Upper lobe of left lung (tissue), 6 donors: ENCODE measurements at regions not wholly inside any gene's neighbourhood (a gene's known extent, or its start where the extent isn't known, plus 50 kb on each side); places are given as distances from the start of the nearest gene placed in this dataset.

Source experiments
- ATAC-seq, 2 donors: fragments of 200-7000 bp; cut with Tn5 transposase; one replicate each; pipeline ENCODE4 v1.9.1; 2022; ENCODE audit warnings: mild to moderate bottlenecking in 2 of 2, moderate library complexity in 2 of 2; ENCODE audit not compliant: low FRiP score in 2 of 2
- DNase-seq, 2 donors: peaks; one replicate each; pipeline ENCODE4 v3.0.0-alpha.2; 2019 to 2020
- H3K27ac ChIP-seq, 4 donors: fragments of 200-600 bp; sonication (generic); one replicate each; pipeline ENCODE4 v1.5.1; 2016 to 2019
- H3K27me3 ChIP-seq, 4 donors: fragments of 200-600 bp; sonication (generic); one replicate each; pipeline ENCODE4 v1.5.1; 2017 to 2019
- H3K36me3 ChIP-seq, 4 donors: fragments of 200-600 bp; sonication (generic); one replicate each; pipeline ENCODE4 v1.5.1; 2016 to 2019
- H3K4me1 ChIP-seq, 4 donors: fragments of 200-600 bp; sonication (generic); one replicate each; pipeline ENCODE4 v1.5.1; 2018 to 2019
- H3K4me3 ChIP-seq, 4 donors: fragments of 200-600 bp; sonication (generic); one replicate each; pipeline ENCODE4 v1.5.1; 2017 to 2019; ENCODE audit warnings: mild to moderate bottlenecking in 2 of 4, moderate library complexity in 1 of 4
- H3K9me3 ChIP-seq, 4 donors: fragments of 200-600 bp; sonication (generic); one replicate each; pipeline ENCODE4 v1.5.1; 2018 to 2019
- EP300 ChIP-seq, 4 donors: sonication (generic); formaldehyde crosslinking; IDR thresholded peaks; one replicate each; pipeline ENCODE4 v1.5.1; 2017; ENCODE audit warnings: antibody characterized with exemption in 4 of 4, control low read depth in 2 of 4
- POLR2A ChIP-seq, 4 donors: fragments of 450-650 bp; IDR thresholded peaks; one replicate each; pipeline ENCODE4 v1.5.1; 2016 to 2017; ENCODE audit warnings: antibody characterized with exemption in 4 of 4, mild to moderate bottlenecking in 2 of 4
- POLR2AphosphoS5 ChIP-seq, 2 donors: sonication (generic); formaldehyde crosslinking; IDR thresholded peaks; one replicate each; pipeline ENCODE4 v1.5.1; 2017; ENCODE audit warnings: antibody characterized with exemption in 2 of 2
- WGBS, 2 donors: methylation state at CpG; one replicate each; pipeline ENCODE4 v1.1.5; 2017 to 2018; 5-methylcytosine and 5-hydroxymethylcytosine counted together
- TF ChIP-seq, protein P1 (sequence below), 6 experiments: fragments of 450-650 bp in 4 of 6; fragments of 200-600 bp in 2 of 6; sonication (generic) in 2 of 6; IDR thresholded peaks; one replicate each; pipeline ENCODE4 v1.5.1; 2016 to 2019; ENCODE audit warnings: antibody characterized with exemption in 6 of 6
- donor health status: DM: no; HTN: no; CAD: no; lungs with moderate emphysema.
- donor health status: DM: no; HTN: yes; CAD: no; lungs with severe emphysema.

DNA sequence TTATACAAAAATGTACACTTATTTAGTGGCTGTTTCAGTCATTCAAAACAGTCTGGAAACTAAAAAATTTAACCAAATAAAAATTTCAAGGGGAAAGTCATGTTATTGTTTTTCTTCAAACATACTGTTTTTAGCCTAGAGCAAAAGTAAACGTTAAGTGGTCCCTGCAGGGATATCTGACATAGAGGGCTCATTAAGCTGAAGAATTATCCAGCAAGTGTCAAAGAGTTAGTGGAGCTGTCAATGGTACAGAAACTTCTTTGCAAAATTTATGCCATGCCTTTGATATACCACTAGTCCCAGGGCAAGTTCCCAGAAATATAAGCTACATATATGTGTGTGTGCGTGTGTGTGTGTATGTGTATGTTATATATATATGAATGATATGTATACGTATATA is 894.2 kb downstream of the KCNJ2 start:
- Histone ChIP-seq H3K36me3 (no peaks in the 10 kb centered on the region), H3K27ac (no peak overlapping the region), H3K4me3 (no peak overlapping the region), H3K27me3 (no peaks in the 10 kb centered on the region), H3K9me3 (no peaks in the 10 kb centered on the region), H3K4me1 (no peaks in the 10 kb centered on the region)
- no peak for ATAC-seq
- DNase-seq, result no peak
- TF ChIP-seq POLR2A (IDR thresholded peaks at IDR 0.05) (no peak), EP300 (IDR thresholded peaks at IDR 0.05) (no peak), POLR2AphosphoS5 (IDR thresholded peaks at IDR 0.05) (no peak)
- TF ChIP-seq, protein P1, sequence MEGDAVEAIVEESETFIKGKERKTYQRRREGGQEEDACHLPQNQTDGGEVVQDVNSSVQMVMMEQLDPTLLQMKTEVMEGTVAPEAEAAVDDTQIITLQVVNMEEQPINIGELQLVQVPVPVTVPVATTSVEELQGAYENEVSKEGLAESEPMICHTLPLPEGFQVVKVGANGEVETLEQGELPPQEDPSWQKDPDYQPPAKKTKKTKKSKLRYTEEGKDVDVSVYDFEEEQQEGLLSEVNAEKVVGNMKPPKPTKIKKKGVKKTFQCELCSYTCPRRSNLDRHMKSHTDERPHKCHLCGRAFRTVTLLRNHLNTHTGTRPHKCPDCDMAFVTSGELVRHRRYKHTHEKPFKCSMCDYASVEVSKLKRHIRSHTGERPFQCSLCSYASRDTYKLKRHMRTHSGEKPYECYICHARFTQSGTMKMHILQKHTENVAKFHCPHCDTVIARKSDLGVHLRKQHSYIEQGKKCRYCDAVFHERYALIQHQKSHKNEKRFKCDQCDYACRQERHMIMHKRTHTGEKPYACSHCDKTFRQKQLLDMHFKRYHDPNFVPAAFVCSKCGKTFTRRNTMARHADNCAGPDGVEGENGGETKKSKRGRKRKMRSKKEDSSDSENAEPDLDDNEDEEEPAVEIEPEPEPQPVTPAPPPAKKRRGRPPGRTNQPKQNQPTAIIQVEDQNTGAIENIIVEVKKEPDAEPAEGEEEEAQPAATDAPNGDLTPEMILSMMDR (IDR thresholded peaks at IDR 0.05), result no peak
- 82 to 85% methylated on average over 3 of the region's 3 CpGs for WGBS, 2 donors

DNA sequence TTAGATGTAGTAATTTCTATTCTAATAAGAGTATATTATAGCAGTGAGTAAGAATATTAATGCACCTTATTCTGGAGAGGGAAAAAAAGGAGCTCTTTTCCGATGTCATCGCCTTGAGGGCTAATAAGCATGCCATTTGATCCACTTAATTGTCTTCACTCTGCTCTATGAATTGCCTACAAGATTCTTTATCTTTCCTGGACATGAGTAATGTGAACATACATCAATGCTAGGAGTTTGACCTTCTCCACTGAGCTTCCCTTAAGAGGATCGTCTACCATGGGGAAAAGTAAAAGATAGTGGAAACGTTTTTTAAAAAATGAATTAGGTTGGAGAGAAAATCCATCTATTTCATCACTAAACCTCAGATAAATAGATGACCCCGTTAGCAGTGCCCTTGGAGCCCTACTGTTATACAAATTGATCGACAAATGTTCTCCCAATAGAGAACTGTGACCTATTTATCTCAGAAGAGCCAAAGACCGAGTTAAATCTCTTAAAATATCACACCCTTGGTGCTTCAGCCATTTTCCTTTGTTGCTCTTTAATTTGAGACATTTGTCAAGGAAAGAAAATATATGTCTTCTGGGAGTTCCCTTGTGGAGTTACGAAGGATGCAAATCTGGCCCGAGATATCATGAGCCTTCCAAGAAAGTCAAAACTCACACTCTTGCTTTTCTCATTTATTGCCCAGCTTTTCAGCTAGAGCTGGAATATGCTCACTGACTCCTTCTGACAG is 898.5 kb downstream of the KCNJ2 start:
- Histone ChIP-seq H3K27ac (no peak overlapping the region), H3K27me3 (no peaks in the 10 kb centered on the region), H3K9me3 (no peaks in the 10 kb centered on the region), H3K36me3 (no peaks in the 10 kb centered on the region), H3K4me3 (no peak overlapping the region), H3K4me1 (no peaks in the 10 kb centered on the region)
- no peak for ATAC-seq
- no peak for DNase-seq
- 76 to 77% methylated on average over 9 of the region's 9 CpGs for WGBS, 2 donors
- no peak for TF ChIP-seq POLR2AphosphoS5 (IDR thresholded peaks at IDR 0.05)
- TF ChIP-seq, protein P1 (IDR thresholded peaks at IDR 0.05), result no peak
- no peak for TF ChIP-seq EP300 (IDR thresholded peaks at IDR 0.05)
- TF ChIP-seq POLR2A (IDR thresholded peaks at IDR 0.05), result no peak

DNA sequence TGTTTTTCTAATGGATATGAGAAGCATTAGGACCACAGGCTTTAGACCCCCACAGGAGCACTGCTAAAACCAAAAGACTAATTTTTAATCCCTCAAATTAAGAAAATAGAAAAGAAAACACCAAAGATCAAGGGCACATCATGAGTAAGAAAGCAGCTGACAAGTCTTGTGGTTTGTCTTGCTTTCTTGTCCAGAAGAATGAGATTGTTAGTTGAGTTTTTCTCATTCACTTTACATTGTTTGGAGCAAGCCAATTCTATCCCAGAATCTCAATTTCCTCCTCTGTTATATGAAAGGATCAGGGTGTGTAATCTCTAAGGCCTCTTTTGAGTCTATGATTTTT is 899.0 kb downstream of the KCNJ2 start:
- H3K9me3 ChIP-seq, result no peaks in the 10 kb centered on the region

DNA sequence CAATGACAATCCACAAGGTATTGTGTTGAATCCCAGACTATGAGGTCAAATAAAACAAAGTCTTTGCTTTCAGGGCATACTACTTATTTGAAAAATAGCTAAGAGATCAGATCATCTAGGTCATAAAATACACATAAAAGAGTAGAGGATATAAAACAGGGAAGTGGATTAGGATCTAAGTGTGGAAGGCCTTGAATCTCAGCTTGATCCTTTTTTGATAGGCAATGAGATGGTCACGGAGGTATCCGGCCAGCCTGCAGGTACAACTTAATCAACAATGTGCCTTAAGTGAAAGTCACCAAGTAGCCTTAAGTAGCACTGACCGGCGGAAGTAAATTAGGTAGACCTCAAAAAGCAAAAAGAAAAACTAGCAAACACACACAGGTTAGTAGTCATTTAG is 901.7 kb downstream of the KCNJ2 start:
- DNase-seq (no peak), ATAC-seq (no peak)
- Histone ChIP-seq H3K27me3 (no peaks in the 10 kb centered on the region), H3K27ac (no peak overlapping the region), H3K9me3 (no peaks in the 10 kb centered on the region), H3K36me3 (no peaks in the 10 kb centered on the region), H3K4me3 (no peak overlapping the region), H3K4me1 (no peaks in the 10 kb centered on the region)
- no peak for TF ChIP-seq POLR2A (IDR thresholded peaks at IDR 0.05)
- TF ChIP-seq POLR2AphosphoS5 (IDR thresholded peaks at IDR 0.05), result no peak
- TF ChIP-seq, protein P1 (IDR thresholded peaks at IDR 0.05), result no peak
- TF ChIP-seq EP300 (IDR thresholded peaks at IDR 0.05), result no peak
- 96 to 97% methylated on average over 4 of the region's 4 CpGs for WGBS, 2 donors

More for the DNA sequence above, 899.0 kb downstream of the KCNJ2 start:
- Histone ChIP-seq H3K36me3 (no peaks in the 10 kb centered on the region), H3K27ac (no peak overlapping the region), H3K4me1 (no peaks in the 10 kb centered on the region), H3K27me3 (no peaks in the 10 kb centered on the region), H3K4me3 (no peak overlapping the region)
- DNase-seq (no peak), ATAC-seq (no peak)
- TF ChIP-seq POLR2AphosphoS5 (IDR thresholded peaks at IDR 0.05), result no peak
- no peak for TF ChIP-seq POLR2A (IDR thresholded peaks at IDR 0.05)
- TF ChIP-seq, protein P1 (IDR thresholded peaks at IDR 0.05), result no peak
- no peak for TF ChIP-seq EP300 (IDR thresholded peaks at IDR 0.05)

DNA sequence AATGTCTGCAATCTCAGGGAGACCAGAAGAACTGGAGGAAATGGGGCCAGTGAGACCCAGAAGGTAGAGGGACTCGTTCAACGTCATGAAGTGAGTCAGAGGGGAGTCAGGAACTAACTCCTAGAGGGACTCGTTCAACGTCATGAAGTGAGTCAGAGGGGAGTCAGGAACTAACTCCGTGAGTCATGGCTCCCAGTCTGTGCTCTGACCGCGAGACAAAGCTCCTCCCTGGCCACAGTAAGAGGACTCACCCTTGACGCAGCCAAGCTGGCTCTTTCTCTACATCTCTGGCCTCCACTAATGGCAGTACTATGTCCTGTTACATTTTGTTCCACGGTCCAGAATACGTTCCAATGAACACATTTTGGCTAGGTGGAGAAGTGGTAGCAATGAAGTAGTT is 902.5 kb downstream of the KCNJ2 start:
- H3K36me3 ChIP-seq, result no peaks in the 10 kb centered on the region
- no peak overlapping the region for H3K27ac ChIP-seq
- no peak overlapping the region for H3K4me3 ChIP-seq
- no peaks in the 10 kb centered on the region for H3K9me3 ChIP-seq
- no peaks in the 10 kb centered on the region for H3K27me3 ChIP-seq
- no peak for DNase-seq
- peak in 1 of 2 donors; percentile 94 for ATAC-seq
- TF ChIP-seq EP300 (IDR thresholded peaks at IDR 0.05), result no peak
- no peaks in the 10 kb centered on the region for H3K4me1 ChIP-seq
- WGBS, 2 donors, result 86 to 87% methylated on average over 10 of the region's 10 CpGs
